K562 (cell line): ENCODE measurements at regions not wholly inside any gene's neighbourhood (a gene's known extent, or its start where the extent isn't known, plus 50 kb on each side); places are given as distances from the start of the nearest gene placed in this dataset.

Source experiments
- CTCF ChIP-seq, 3 experiments: IDR thresholded peaks in 2 of 3; conservative IDR thresholded peaks in 1 of 3; 2 replicates each; pipeline ENCODE4 v1.5.1; 2011 to 2012; ENCODE audit warnings: low read length in 3 of 3, mild to moderate bottlenecking in 3 of 3, control low read depth in 2 of 3, improper control_type of control experiment in 1 of 3, inconsistent platforms in 1 of 3, low read depth in 1 of 3, mixed read lengths in 1 of 3, moderate library complexity in 1 of 3; ENCODE audit not compliant: insufficient read depth in 2 of 3
- EP300 ChIP-seq: IDR thresholded peaks from 2 replicates; pipeline ENCODE4 v1.6.1; 2012; ENCODE audit warnings: low read length, improper control_type of control experiment
- HDAC2 ChIP-seq: fragments of 450-650 bp; IDR thresholded peaks from 2 replicates; pipeline ENCODE4 v1.6.1; 2016; ENCODE audit warnings: mild to moderate bottlenecking
- NBN ChIP-seq: fragments of 450-650 bp; IDR thresholded peaks from 2 replicates; pipeline ENCODE4 v1.6.1; 2016; ENCODE audit warnings: low read depth, mild to moderate bottlenecking
- STAT6 ChIP-seq: sonication (generic); formaldehyde crosslinking; IDR thresholded peaks from 2 replicates; pipeline ENCODE4 v1.8.1; 2023; ENCODE audit warnings: mild to moderate bottlenecking, missing genetic modification reagents
- ZNF354B ChIP-seq: fragments of 250-450 bp; sonication (Bioruptor Pico); IDR thresholded peaks from 2 replicates; pipeline ENCODE4 v1.4.0; 2020
- ZSCAN29 ChIP-seq: fragments of 450-650 bp; IDR thresholded peaks from 2 replicates; pipeline ENCODE4 v1.6.1; 2017

- no peak for TF ChIP-seq HDAC2
- TF ChIP-seq EP300 = no peak
- no peak for TF ChIP-seq CTCF (IDR thresholded peaks at IDR 0.05 in 2 of 3, conservative IDR thresholded peaks at IDR 0.05 in 1 of 3; ENCODE audit: insufficient read depth in 2 of 3, low read depth in 1 of 3, low read length in 3 of 3)
- TF ChIP-seq STAT6 (CRISPR knock-in tag) = no peak
- no peak for TF ChIP-seq ZSCAN29
- no peak for TF ChIP-seq ZNF354B
- no peak for TF ChIP-seq NBN
Observed at GRCh38 chr2:16279201-16279570, 338.8 kb downstream of the MYCN start.
